Activated CD4-positive, alpha-beta T cell treated with anti-CD3 and anti-CD28 coated beads, Interleukin-10, Interleukin-2, amounts not matched to agents 100 ng/mL and 50 ng/mL, durations not matched to agents 16 hours and 8 hours (primary cell): ENCODE measurements at regions not wholly inside any gene's neighbourhood (a gene's known extent, or its start where the extent isn't known, plus 50 kb on each side); places are given as distances from the start of the nearest gene placed in this dataset.
"Not testable (repeated sequence)": the region's sequence is repeated elsewhere in the genome, so short reads cannot be mapped to it uniquely, and the experiment has no call there.

Experiments
- DNase-seq: peaks from one replicate; pipeline ENCODE4 v3.0.0-alpha.2; 2020

- DNase-seq, result no peak
Measured at GRCh38 chr11:46223252-46223513, 54.3 kb upstream of the CREB3L1 start.

GRCh38 chr11:46222490-46223251, 54.8 kb upstream of the CREB3L1 start:
- no peak for DNase-seq

GRCh38 chr11:46220313-46220712, 57.1 kb upstream of the CREB3L1 start:
- DNase-seq, result no peak

- no peak for DNase-seq
Measured at GRCh38 chr11:46216765-46217089, 60.7 kb upstream of the CREB3L1 start.

GRCh38 chr11:46216019-46216764, 61.3 kb upstream of the CREB3L1 start:
- DNase-seq, result no peak

- DNase-seq, result no peak
Measured at GRCh38 chr11:46215208-46215931, 62.1 kb upstream of the CREB3L1 start.

- DNase-seq, result no peak
Measured at GRCh38 chr11:46212720-46213119, 64.7 kb upstream of the CREB3L1 start.

- no peak for DNase-seq
Measured at GRCh38 chr11:46210856-46211255, 66.6 kb upstream of the CREB3L1 start.

- DNase-seq, result peak; percentile 45
Measured at GRCh38 chr11:46210133-46210636, 67.3 kb upstream of the CREB3L1 start.

- not testable (repeated sequence) for DNase-seq
Measured at GRCh38 chr11:46209624-46210023, 67.8 kb upstream of the CREB3L1 start.

GRCh38 chr11:46208803-46209202, 68.7 kb upstream of the CREB3L1 start:
- no peak for DNase-seq

GRCh38 chr11:46207270-46207669, 70.2 kb upstream of the CREB3L1 start:
- DNase-seq, result no peak

GRCh38 chr11:46204415-46204814, 73.0 kb upstream of the CREB3L1 start:
- not testable (repeated sequence) for DNase-seq

GRCh38 chr11:46203746-46204145, 73.7 kb upstream of the CREB3L1 start:
- no peak for DNase-seq

- DNase-seq, result no peak
Measured at GRCh38 chr11:46202696-46203391, 74.6 kb upstream of the CREB3L1 start.

- DNase-seq, result no peak
Measured at GRCh38 chr11:46202149-46202548, 75.3 kb upstream of the CREB3L1 start.

- no peak for DNase-seq
Measured at GRCh38 chr11:46200537-46201281, 76.8 kb upstream of the CREB3L1 start.

- DNase-seq, result no peak
Measured at GRCh38 chr11:46198245-46199240, 77.3 kb upstream of the PHF21A start.

GRCh38 chr11:46197421-46197820, 76.2 kb upstream of the PHF21A start:
- DNase-seq, result no peak

GRCh38 chr11:46188017-46188416, 66.8 kb upstream of the PHF21A start:
- DNase-seq, result no peak

GRCh38 chr11:46183819-46184218, 62.6 kb upstream of the PHF21A start:
- no peak for DNase-seq
